HuH-7 (cell line): ENCODE measurements at regions not wholly inside any gene's neighbourhood (a gene's known extent, or its start where the extent isn't known, plus 50 kb on each side); places are given as distances from the start of the nearest gene placed in this dataset.

Experiments used
- DNase-seq: peaks from one replicate; pipeline ENCODE4 v3.0.0; 2011; ENCODE audit warnings: low spot score

GRCh38 chr10:69684020-69684980 is 54.3 kb downstream of the FAM241B start:
- peak; percentile 8 for DNase-seq

DNA sequence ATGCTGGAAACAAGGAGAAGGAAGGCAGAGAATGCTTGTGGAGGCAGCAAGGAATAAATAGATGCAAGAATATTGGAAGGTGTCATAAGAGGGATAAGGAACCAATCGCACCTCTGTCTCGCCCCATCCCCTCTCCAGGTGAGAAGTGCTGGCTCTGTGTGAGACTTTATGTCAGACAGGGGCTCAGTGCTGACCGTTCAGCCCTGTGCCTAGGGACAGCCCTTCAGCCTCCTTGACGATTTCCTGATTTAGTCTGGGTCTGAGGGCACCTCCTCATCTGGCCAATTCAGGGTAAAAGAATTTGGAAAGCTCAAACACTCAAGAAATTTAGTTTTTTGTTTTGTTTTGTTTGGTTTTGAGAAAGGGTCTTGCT is 54.9 kb downstream of the FAM241B start:
- DNase-seq = no peak

GRCh38 chr10:69685426-69685801 is 55.4 kb downstream of the FAM241B start:
- no peak for DNase-seq

- no peak for DNase-seq
Measured at GRCh38 chr10:69685802-69686585, 55.9 kb downstream of the FAM241B start.

DNA sequence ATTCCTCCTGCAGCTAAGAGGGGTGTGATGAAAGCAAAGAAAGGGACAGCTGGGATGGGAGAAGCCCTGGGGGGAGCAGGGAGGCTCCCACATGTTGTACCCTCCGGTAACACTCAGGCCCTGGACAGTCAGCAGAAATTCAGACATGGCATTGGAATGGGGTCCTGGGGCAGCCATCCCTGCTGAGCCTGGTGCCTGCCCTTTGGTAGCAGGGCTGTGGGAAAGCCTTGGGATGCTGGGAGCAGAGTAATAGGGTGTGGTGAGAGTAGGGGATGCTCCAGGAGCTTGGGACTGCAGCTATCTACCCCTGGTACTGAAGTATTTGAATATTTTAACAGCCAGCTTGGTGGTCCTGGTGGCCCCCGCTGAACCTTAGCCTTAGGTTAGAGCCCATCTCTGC is 56.8 kb downstream of the FAM241B start:
- DNase-seq = no peak

DNA sequence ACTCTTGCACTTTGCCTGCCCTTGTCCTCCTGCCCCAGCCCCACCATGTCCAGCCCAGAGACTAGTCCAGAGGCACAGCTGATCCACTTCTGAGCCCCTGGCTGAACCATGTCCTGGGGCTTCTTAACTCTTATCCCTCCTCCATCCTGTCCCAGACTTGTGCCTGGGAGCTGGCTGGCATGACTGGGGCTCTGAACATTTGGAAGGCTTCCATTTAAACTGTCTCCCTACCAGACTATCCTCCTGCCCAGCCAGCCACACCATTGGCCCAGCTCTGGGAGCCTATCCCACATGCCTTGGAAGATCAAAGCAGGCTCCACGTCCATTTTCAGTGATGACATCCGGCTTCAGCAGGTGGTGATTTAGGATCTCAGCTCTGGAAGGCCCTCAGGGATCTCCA is 57.4 kb downstream of the FAM241B start:
- DNase-seq = no peak

DNA sequence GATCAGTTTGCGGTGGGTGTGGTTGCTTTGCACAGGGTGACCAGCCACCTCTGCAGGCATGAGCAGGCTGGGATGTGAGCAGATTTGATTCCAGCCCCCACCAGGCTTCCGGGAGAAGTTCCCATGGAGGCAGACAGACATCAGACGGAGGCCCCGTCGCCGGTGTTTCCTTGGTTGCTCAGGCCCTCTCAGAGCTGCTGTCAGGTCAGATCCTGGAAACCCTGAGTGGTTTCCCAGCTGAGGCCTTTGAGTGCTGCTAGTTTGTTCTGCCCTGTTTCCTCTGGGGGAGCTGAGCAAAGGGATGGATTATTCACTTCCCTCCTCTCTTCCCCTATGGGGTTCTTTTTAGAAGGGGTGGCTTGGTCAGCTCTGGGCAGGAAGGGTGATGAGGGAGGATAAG is 62.2 kb downstream of the FAM241B start:
- no peak for DNase-seq

- no peak for DNase-seq
Measured at GRCh38 chr10:69692891-69693290, 62.8 kb downstream of the FAM241B start.

DNA sequence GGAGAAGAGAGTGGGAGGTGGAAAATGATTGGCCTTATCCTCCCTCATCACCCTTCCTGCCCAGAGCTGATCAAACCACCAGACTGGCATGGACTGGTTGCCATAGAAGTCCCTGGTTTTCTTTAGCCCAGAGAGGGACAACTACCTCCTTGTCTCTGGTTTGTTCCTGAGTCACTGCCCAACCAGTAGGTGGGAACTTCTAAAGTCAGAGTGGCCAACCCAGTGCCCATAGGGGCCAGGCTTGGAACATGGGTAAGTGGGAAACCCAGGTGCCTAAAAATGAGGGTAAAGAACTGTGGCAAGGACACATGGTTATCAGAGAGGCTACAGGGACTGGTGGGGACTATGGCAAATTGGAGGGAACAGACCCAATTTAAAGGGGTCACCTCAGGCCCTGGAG is 63.8 kb downstream of the FAM241B start:
- no peak for DNase-seq

DNA sequence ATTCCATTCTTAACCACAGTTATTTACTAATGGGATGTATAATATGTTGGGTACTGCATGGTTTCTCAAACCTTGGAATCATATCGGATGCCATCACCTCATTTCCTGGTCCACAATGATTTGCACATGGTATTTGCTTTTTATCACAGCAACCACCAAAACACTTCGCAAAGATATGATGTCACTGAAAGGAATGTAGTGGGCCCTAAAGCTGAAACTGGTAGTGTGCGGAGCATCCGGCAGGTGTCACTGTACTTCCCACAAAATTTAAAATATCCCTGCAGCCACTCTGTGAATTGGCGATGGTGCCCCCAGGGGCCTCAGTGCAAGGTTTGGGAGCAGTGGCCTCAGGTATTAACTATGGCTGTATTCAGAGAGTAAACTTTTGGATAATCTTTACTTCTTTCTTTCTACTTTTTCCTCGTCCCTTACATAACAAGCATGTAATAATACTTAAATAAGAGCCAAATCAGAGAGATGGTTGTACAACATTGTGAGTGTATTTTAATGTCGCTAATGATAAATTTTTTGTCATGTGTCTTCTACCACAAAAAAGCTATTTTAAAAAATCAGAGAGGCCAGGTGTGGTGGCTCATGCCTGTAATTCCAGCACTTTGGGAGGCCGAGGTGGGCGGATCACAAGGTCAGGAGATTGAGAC is 66.2 kb downstream of the FAM241B start:
- DNase-seq = peak; percentile 39

GRCh38 chr10:69697006-69697405 is 67.0 kb downstream of the FAM241B start:
- DNase-seq = no peak

DNA sequence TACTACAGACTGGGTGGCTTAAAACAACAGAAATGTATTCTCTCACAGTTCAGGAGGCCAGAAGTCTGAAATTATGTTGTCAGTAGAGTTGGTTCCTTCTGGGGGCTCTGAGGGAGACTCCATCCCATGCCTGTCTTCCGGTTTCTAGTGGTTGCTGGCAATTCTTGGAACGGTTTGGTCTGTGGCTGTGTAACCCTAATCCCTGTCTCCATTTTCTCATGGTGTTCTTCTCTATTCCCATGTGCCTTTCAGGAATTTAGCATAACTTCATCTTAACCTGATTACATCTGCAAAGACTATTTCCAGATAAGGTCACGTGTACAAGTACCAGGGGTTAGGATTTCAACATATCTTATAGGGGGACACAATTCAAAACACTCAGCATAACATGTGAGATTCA is 73.2 kb downstream of the FAM241B start:
- no peak for DNase-seq

DNA sequence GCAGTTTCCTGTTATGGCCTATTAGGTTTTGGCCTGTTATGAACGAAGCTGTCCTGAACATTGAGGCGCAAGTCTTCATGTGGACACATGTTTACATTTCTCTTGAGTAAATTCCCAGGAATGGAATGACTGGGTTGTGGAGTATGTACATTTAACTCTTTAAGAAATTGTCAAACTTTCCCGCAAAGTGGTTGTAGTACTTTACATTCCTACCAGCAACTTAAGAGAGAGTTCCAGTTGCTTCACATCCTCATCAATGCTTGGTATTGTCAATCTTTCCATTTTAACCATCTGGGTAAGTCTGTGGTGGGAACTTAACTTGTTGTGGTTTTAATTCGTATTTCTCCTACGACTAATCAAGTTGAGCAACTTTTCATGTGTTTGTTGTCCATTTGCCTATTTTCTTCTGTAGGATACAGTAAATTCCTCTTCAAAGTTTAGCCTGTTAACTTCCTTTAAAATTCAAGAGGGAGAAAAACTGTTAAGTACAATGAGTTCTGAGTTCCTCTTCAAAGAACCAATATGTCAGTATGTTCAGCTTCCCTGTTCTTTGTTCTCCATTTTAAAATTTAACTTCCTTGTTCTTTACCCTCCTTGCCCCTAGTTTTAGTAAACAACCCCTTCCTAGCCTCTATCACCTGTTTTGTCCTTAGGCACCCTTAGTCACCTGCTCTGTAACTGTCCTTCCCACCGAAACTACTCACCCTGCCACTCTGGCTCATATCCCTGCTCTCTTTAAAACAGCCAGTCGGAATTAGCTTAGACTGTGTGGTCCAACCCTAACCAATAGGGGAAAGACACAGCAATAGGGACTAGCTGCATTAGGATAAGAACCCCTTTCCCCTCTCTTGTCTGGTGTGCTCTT is 74.0 kb downstream of the FAM241B start:
- DNase-seq = no peak

DNA sequence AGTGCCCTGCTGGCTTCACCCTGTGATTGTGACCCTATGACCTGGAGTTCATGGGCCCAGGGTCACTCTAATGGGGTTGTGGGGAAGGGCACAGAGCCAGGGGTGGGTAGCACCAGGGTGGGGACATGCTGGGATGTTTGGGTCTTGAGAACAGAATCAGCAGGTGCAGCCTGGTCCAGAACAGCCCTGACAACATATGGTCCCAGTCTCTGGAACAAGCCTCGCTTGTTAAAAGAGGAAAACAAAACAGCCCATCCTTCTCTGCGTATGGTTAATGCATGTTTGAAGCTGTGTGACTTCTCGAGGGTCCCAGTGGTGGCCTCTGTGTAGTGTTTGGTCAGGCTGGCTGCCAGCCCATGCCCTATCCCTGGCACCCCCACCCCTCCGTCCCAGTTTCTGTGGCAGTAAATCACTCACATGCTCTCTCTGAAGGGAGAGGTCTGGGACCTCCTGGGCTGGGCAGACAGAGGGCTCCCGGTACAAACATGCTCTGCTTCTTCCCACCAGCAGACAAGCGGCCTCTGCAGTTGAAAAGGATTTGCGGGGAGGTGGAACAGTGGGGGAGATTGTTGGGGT is 79.4 kb downstream of the FAM241B start:
- no peak for DNase-seq

- DNase-seq = no peak
Measured at GRCh38 chr10:69710008-69710888, 80.2 kb downstream of the FAM241B start.

- no peak for DNase-seq
Measured at GRCh38 chr10:69712342-69712741, 82.3 kb downstream of the FAM241B start.

DNA sequence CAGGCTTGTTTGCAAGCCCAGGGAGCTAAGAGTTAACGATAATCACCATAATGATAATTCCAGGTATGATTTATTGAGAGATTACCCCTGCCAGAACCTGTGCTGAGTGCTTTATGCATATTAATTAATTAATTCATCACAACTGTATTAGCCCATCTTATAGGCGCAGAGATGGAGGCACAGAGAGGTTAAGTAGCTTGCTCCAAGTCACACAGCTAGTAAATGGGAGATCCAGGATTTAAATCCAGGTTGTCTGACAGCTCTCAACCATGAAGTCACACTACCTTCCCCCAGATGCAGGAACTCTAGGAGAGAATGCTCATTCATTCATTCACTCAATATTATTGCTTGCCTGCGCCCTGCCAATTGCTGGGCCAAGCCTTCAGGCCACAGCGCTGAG is 84.5 kb downstream of the FAM241B start:
- no peak for DNase-seq

DNA sequence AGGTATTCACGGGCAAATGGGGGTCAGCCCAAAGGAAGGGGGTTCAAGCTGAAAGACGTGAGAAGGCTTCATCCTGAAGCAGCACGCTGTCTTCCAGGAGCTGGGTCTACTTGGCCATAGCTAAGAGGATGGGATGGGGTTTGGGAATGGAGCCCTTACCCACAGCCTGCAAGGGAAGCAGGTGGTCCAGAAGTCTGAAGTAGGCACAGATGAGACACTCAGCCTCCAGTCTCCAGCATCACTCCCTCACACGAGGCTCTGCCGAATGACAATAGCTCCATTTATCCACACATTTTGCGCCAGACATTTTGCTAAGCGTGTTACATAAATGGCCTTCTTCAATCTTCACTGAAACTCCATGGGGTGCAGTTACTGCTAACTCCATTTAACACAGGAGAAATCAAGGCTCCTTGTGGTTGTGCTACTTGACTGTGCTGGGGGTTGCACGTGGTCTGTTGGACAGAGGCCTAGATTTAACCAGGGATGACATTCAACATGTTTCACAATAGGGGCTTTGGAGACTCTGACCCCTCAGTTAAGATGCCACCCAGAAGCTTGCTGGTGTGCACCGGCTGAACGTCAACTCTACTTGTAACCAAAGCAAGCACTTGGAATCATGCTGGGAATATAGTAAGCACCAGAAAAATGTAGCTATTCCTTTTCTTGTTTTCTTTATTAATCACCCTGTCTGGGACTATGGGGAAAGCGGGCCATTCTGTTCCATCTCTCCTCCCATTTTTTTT is 85.3 kb downstream of the FAM241B start:
- no peak for DNase-seq

DNA sequence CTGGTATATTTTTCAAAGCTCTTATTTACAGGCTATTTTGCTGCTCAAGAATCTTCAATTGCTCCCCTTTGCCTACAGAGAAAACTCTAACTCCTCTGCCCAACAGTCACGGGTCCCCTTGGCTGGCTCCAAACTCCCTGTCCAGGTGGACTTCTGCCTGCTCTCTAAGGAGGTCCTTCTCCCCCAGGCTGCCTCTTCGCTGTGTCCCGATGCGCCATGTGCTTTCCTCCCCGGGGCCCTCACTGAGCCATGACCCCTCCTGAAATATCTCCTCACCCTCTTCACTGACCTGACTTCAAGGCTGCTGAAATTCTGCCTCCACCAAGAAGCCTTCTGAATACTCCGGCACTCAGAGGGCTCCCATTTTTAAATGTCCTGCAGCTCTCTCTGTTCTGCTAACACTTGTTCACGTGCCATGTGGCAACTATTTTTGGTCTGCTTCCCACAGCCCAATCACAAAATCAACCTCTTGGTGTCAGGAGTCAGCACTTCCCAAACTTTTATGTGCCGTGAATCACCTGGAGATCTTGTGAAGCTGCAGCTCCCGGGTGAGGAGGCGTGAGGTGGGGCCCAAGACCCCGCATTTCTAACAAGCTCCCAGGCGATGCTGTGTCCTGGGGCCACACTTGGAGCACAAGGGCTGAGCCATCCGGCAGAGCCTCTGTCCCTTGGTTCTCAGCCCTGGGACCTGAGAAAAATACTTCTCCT is 85.7 kb upstream of the COL13A1 start:
- no peak for DNase-seq
